HG03378 (cell line): ENCODE measurements at regions not wholly inside any gene's neighbourhood (a gene's known extent, or its start where the extent isn't known, plus 50 kb on each side); places are given as distances from the start of the nearest gene placed in this dataset.
"Not testable (repeated sequence)": the region's sequence is repeated elsewhere in the genome, so short reads cannot be mapped to it uniquely, and the experiment has no call there.

ENCODE experiments used
- ATAC-seq: cut with Tn5 transposase; IDR thresholded peaks from one replicate; pipeline ENCODE4 v1.9.1; 2021; ENCODE audit warnings: mild to moderate bottlenecking, moderate library complexity; ENCODE audit not compliant: unreplicated experiment

DNA sequence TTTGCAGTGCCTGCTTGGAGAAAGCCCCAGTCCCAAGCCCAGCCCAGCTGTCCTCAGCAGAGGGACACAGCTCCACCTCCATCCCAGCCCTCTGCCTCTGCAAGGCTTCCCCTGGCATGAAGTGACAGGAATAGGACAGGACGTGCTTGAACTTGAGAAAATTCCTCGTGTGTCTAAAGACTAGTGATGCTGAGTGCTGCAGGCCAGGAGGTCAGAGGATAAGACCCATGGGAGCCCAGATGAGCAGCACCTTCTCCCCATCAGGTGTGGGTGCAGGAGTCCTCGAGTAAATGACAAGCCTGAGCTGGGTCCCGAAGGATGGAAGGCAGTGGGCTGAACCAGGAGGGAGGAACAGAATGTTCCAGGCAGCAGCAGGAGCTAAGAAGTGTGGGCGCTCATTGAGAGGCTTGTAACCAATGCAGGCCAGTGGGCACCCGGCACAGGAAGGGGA, 67.8 kb upstream of the UXS1 start:
- ATAC-seq: no peak

DNA sequence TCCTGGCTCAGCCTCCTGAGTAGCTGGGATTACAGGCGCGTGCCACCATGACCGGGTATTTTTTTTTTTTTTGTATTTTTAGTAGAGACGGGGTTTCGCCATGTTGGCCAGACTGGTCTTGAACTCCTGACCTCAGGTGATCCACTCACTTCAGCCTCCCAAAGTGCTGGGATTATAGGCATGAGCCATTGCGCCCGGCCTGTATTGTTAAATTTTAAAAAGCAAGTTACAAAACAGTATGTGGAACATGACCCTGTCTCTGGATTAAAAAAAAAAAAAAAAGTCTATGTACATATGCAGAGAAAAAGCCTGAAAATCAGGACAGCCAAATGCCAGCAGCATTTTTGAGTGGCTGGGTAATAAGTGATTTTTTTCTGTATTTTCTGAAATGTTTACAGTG, 64.8 kb upstream of the UXS1 start:
- ATAC-seq: not testable (repeated sequence)

DNA sequence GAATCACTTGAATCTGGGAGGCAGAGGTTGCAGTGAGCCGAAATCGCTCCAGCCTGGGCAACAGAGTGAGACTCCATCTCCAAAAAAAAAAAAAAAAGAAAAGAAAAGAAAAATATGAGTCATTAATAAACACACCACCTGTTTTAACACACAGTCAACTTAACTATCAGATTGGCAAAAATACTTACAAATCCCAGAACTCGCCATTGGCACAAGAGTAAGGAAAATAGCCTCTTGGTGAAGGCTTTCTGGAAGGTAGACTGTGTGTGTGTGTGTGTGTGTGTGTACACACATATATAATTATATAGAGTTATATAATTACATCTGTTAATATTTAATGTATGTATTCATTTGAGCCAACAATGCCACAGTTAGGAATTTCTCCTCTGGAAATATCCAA, 63.7 kb upstream of the UXS1 start:
- ATAC-seq: no peak

GRCh38 chr2:106257135-106257534, 63.0 kb upstream of the UXS1 start:
- ATAC-seq: no peak

- ATAC-seq: not testable (repeated sequence)
These were observed 55.2 kb upstream of the UXS1 start for GRCh38 chr2:106249157-106249828.

- not testable (repeated sequence) for ATAC-seq
These were observed 54.5 kb upstream of the UXS1 start for GRCh38 chr2:106248548-106249151.
